Panc1 (cell line): ENCODE measurements at regions not wholly inside any gene's neighbourhood (a gene's known extent, or its start where the extent isn't known, plus 50 kb on each side); places are given as distances from the start of the nearest gene placed in this dataset.
"Not testable (repeated sequence)": the region's sequence is repeated elsewhere in the genome, so short reads cannot be mapped to it uniquely, and the experiment has no call there.

Experiments
- CTCF ChIP-seq: fragments of 450-650 bp; IDR thresholded peaks from 2 replicates; pipeline ENCODE4 v1.5.1; 2017; ENCODE audit warnings: mild to moderate bottlenecking
- POLR2AphosphoS5 ChIP-seq: IDR thresholded peaks from 2 replicates; pipeline ENCODE4 v1.6.1; 2012; ENCODE audit warnings: mild to moderate bottlenecking, low read depth, low read length, moderate library complexity
- REST ChIP-seq, 2 experiments: IDR thresholded peaks; 2 replicates each; pipeline ENCODE4 v1.6.1; 2011 to 2012; ENCODE audit warnings: low read depth in 2 of 2, control low read depth in 1 of 2, low read length in 1 of 2, mild to moderate bottlenecking in 1 of 2, moderate library complexity in 1 of 2; ENCODE audit not compliant: insufficient read depth in 1 of 2
- SIN3A ChIP-seq: IDR thresholded peaks from 2 replicates; pipeline ENCODE4 v1.6.1; 2012; ENCODE audit warnings: low read depth, mild to moderate bottlenecking, low read length, moderate library complexity, borderline replicate concordance; ENCODE audit not compliant: insufficient read depth
- TCF7L2 ChIP-seq: IDR thresholded peaks from 2 replicates; pipeline ENCODE4 v1.6.1; 2011; ENCODE audit warnings: mild to moderate bottlenecking, low read depth, low read length, inconsistent platforms

- not testable (repeated sequence) for TF ChIP-seq CTCF; REST (IDR thresholded peaks at IDR 0.05; ENCODE audit: insufficient read depth in 1 of 2, low read depth in 2 of 2, low read length in 1 of 2); SIN3A; POLR2AphosphoS5; TCF7L2
Observed at GRCh38 chr4:75192182-75192581, 259.3 kb downstream of the PARM1 start.
